K562 (cell line): ENCODE measurements at regions not wholly inside any gene's neighbourhood (a gene's known extent, or its start where the extent isn't known, plus 50 kb on each side); places are given as distances from the start of the nearest gene placed in this dataset.

Experiments used
- CBX1 ChIP-seq: sonication (generic); IDR thresholded peaks from 2 replicates; pipeline ENCODE4 v1.6.1; 2016; ENCODE audit warnings: antibody characterized with exemption, low read depth, mild to moderate bottlenecking
- CC2D1A ChIP-seq: fragments of 450-650 bp; IDR thresholded peaks from 2 replicates; pipeline ENCODE4 v1.6.1; 2017; ENCODE audit warnings: mild to moderate bottlenecking
- CREB3 ChIP-seq: fragments of 450-650 bp; conservative IDR thresholded peaks from 2 replicates; pipeline ENCODE4 v1.6.1; 2016; ENCODE audit warnings: missing genetic modification characterization, low read depth, mild to moderate bottlenecking, missing compliant biosample characterization, moderate library complexity
- DIDO1 ChIP-seq: fragments of 450-650 bp; IDR thresholded peaks from 2 replicates; pipeline ENCODE4 v1.6.1; 2016; ENCODE audit warnings: low read depth, missing biosample characterization, missing genetic modification characterization
- E2F5 ChIP-seq: sonication (generic); formaldehyde crosslinking; IDR thresholded peaks from 2 replicates; pipeline ENCODE4 v1.8.0; 2022; ENCODE audit warnings: mild to moderate bottlenecking, missing genetic modification reagents
- ETV5 ChIP-seq: sonication (generic); formaldehyde crosslinking; IDR thresholded peaks from 2 replicates; pipeline ENCODE4 v1.4.0; 2020; ENCODE audit warnings: low read depth, mild to moderate bottlenecking, missing genetic modification reagents
- FOXK1 ChIP-seq: sonication (generic); formaldehyde crosslinking; IDR thresholded peaks from 2 replicates; pipeline ENCODE4 v1.8.0; 2022; ENCODE audit warnings: missing genetic modification reagents, mild to moderate bottlenecking, borderline replicate concordance
- GATA2 ChIP-seq: sonication (generic); formaldehyde crosslinking; IDR thresholded peaks from 2 replicates; pipeline ENCODE4 v1.4.0; 2020; ENCODE audit warnings: mild to moderate bottlenecking, missing genetic modification reagents
- KLF16 ChIP-seq: IDR thresholded peaks from 2 replicates; pipeline ENCODE4 v1.6.1; 2016; ENCODE audit warnings: antibody characterized with exemption
- MECOM ChIP-seq: fragments of 250-450 bp; sonication (Bioruptor Pico); IDR thresholded peaks from 2 replicates; pipeline ENCODE4 v1.8.0; 2022; ENCODE audit warnings: inconsistent platforms
- NFIC ChIP-seq: fragments of 450-650 bp; IDR thresholded peaks from 2 replicates; pipeline ENCODE4 v1.6.1; 2017; ENCODE audit warnings: mild to moderate bottlenecking, inconsistent platforms
- NRF1 ChIP-seq, 2 experiments: fragments of 450-650 bp; IDR thresholded peaks in 1 of 2; conservative IDR thresholded peaks in 1 of 2; 2 replicates each; pipeline ENCODE4 v1.6.1; 2014; ENCODE audit warnings: mild to moderate bottlenecking in 2 of 2
- POLR2H ChIP-seq: IDR thresholded peaks from 2 replicates; pipeline ENCODE4 v1.6.1; 2016; ENCODE audit warnings: missing genetic modification characterization, low read depth, mild to moderate bottlenecking, control low read depth, missing compliant biosample characterization, moderate library complexity
- PRDM10 ChIP-seq: fragments of 450-650 bp; IDR thresholded peaks from 2 replicates; pipeline ENCODE4 v1.6.1; 2018; ENCODE audit not compliant: partially characterized antibody
- SMARCA4 ChIP-seq: fragments of 450-650 bp; IDR thresholded peaks from 2 replicates; pipeline ENCODE4 v1.6.1; 2016
- SMARCC2 ChIP-seq: fragments of 450-650 bp; IDR thresholded peaks from 2 replicates; pipeline ENCODE4 v1.6.1; 2017; ENCODE audit warnings: antibody characterized with exemption, moderate library complexity, mild to moderate bottlenecking, low read depth
- STAT5A ChIP-seq: IDR thresholded peaks from 2 replicates; pipeline ENCODE4 v1.6.1; 2012; ENCODE audit warnings: low read length, inconsistent platforms, borderline replicate concordance
- SUPT5H ChIP-seq: fragments of 450-650 bp; IDR thresholded peaks from 2 replicates; pipeline ENCODE4 v1.6.1; 2016
- TAL1 ChIP-seq: fragments of 450-650 bp; IDR thresholded peaks from 2 replicates; pipeline ENCODE4 v1.6.1; 2016; ENCODE audit warnings: mild to moderate bottlenecking
- TEAD1 ChIP-seq, 2 experiments: fragments of 450-650 bp in 1 of 2; sonication (generic) in 1 of 2; formaldehyde crosslinking; IDR thresholded peaks; 2 replicates each; pipeline versions ENCODE4 v1.4.0 to v1.8.0; 2020 to 2022; ENCODE audit warnings: mild to moderate bottlenecking in 2 of 2, missing genetic modification reagents in 1 of 2
- WHSC1 ChIP-seq: IDR thresholded peaks from one replicate; pipeline ENCODE4 v1.6.1; 2012; ENCODE audit warnings: low read length, control low read depth, inconsistent platforms
- ZEB2 ChIP-seq: fragments of 450-650 bp; IDR thresholded peaks from 2 replicates; pipeline ENCODE4 v1.6.1; 2016
- ZNF224 ChIP-seq: sonication (generic); formaldehyde crosslinking; IDR thresholded peaks from 2 replicates; pipeline ENCODE4 v1.8.0; 2022; ENCODE audit warnings: mild to moderate bottlenecking, missing genetic modification reagents
- ZNF316 ChIP-seq: fragments of 450-650 bp; IDR thresholded peaks from 2 replicates; pipeline ENCODE4 v1.6.1; 2016
- ZNF395 ChIP-seq: fragments of 200-800 bp; sonication (Bioruptor generic); IDR thresholded peaks from 2 replicates; pipeline ENCODE4 v1.6.1; 2017; ENCODE audit warnings: missing genetic modification characterization, missing compliant biosample characterization
- ZNF695 ChIP-seq: fragments of 450-650 bp; formaldehyde crosslinking; IDR thresholded peaks from 2 replicates; pipeline ENCODE4 v1.4.0; 2020; ENCODE audit warnings: mild to moderate bottlenecking, moderate library complexity

- peak; percentile 62; the same call in 1 of the 2 replicates for TF ChIP-seq MECOM (CRISPR knock-in tag)
- TF ChIP-seq ZEB2 = peak; percentile 95
- TF ChIP-seq GATA2 (CRISPR knock-in tag) = peak; percentile 59; the same call in 1 of the 2 replicates
- no peak for TF ChIP-seq SUPT5H
- TF ChIP-seq TAL1 = peak; percentile 94
- TF ChIP-seq ZNF695 (CRISPR knock-in tag) = no peak
- no peak for TF ChIP-seq ETV5 (CRISPR knock-in tag)
- TF ChIP-seq TEAD1 (CRISPR knock-in tag; IDR thresholded peaks at IDR 0.05) = peak in 1 of 2 experiments; percentile 13; a peak in 1 of 4 replicates
- peak; percentile 66; the same call in 1 of the 2 replicates for TF ChIP-seq KLF16
- TF ChIP-seq E2F5 (CRISPR knock-in tag) = no peak
- 0 out of 2 replicates have a peak, but pooled peaks have one; percentile 40 for TF ChIP-seq CC2D1A
- peak; percentile 58 for TF ChIP-seq ZNF316
- TF ChIP-seq ZNF224 = no peak
- TF ChIP-seq DIDO1 = no peak
- TF ChIP-seq FOXK1 (CRISPR knock-in tag) = no peak
- 0 out of 2 replicates have a peak, but pooled peaks have one; percentile 37 for TF ChIP-seq ZNF395 (CRISPR knock-in tag)
- TF ChIP-seq CBX1 = no peak
- TF ChIP-seq SMARCA4 = peak; percentile 90
- TF ChIP-seq PRDM10 = no peak
- TF ChIP-seq NRF1 (conservative IDR thresholded peaks at IDR 0.05 in 1 of 2, IDR thresholded peaks at IDR 0.05 in 1 of 2) = 0 out of 4 replicates have a peak, but pooled peaks of 1 of the 2 experiments have one; percentile 9
- peak; percentile 42; the same call in 1 of the 2 replicates for TF ChIP-seq SMARCC2
- TF ChIP-seq POLR2H (tag) = no peak
- TF ChIP-seq NFIC = peak; percentile 66
- TF ChIP-seq STAT5A = peak; percentile 71; the same call in 1 of the 2 replicates
- TF ChIP-seq WHSC1 = no peak
- no peak for TF ChIP-seq CREB3 (tag)
Observed at GRCh38 chr4:10345381-10345784, 111.8 kb downstream of the ZNF518B start (continued).
